ENCODE measurements at regions not wholly inside any gene's neighbourhood (a gene's known extent, or its start where the extent isn't known, plus 50 kb on each side); places are given as distances from the start of the nearest gene placed in this dataset.
"Not testable (repeated sequence)": the region's sequence is repeated elsewhere in the genome, so short reads cannot be mapped to it uniquely, and the experiment has no call there.

DNA sequence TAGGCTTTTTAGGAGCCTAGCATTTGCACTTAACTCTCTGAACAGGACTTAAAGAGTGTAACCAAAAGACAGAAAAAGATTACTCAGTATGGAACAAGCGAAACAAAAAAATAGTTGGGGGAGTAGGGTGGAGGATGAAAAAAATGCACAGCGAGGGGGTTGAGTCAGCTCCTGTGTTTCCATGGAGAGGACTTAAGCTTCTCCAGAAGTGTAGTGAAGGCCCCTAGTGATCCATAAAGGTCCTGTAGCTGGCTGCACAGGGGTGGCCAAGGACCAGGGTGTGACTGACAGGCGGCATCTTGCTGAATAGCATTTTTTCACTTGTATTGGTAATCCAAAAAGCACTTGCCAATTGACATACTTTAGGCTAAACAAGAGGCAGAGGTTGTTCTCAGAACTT, 533.9 kb downstream of the RFPL4B start:
- H3K9me3 Mint-ChIP-seq = no peaks in the 10 kb centered on the region
- TF ChIP-seq, protein P1, sequence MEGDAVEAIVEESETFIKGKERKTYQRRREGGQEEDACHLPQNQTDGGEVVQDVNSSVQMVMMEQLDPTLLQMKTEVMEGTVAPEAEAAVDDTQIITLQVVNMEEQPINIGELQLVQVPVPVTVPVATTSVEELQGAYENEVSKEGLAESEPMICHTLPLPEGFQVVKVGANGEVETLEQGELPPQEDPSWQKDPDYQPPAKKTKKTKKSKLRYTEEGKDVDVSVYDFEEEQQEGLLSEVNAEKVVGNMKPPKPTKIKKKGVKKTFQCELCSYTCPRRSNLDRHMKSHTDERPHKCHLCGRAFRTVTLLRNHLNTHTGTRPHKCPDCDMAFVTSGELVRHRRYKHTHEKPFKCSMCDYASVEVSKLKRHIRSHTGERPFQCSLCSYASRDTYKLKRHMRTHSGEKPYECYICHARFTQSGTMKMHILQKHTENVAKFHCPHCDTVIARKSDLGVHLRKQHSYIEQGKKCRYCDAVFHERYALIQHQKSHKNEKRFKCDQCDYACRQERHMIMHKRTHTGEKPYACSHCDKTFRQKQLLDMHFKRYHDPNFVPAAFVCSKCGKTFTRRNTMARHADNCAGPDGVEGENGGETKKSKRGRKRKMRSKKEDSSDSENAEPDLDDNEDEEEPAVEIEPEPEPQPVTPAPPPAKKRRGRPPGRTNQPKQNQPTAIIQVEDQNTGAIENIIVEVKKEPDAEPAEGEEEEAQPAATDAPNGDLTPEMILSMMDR (conservative IDR thresholded peaks at IDR 0.05) = no peak
- no peaks in the 10 kb centered on the region for H3K27me3 Mint-ChIP-seq
- peaks cover 23% of the 10 kb centered on the region for H3K4me1 Mint-ChIP-seq (ENCODE audit: unreplicated experiment)
- DNase-seq (ENCODE audit: extremely low spot score, unreplicated experiment) = no peak
- peak overlapping the region; percentile 4 for H3K4me3 Mint-ChIP-seq
- no peak overlapping the region for H3K27ac Mint-ChIP-seq
- no peaks in the 10 kb centered on the region for H3K36me3 Mint-ChIP-seq

DNA sequence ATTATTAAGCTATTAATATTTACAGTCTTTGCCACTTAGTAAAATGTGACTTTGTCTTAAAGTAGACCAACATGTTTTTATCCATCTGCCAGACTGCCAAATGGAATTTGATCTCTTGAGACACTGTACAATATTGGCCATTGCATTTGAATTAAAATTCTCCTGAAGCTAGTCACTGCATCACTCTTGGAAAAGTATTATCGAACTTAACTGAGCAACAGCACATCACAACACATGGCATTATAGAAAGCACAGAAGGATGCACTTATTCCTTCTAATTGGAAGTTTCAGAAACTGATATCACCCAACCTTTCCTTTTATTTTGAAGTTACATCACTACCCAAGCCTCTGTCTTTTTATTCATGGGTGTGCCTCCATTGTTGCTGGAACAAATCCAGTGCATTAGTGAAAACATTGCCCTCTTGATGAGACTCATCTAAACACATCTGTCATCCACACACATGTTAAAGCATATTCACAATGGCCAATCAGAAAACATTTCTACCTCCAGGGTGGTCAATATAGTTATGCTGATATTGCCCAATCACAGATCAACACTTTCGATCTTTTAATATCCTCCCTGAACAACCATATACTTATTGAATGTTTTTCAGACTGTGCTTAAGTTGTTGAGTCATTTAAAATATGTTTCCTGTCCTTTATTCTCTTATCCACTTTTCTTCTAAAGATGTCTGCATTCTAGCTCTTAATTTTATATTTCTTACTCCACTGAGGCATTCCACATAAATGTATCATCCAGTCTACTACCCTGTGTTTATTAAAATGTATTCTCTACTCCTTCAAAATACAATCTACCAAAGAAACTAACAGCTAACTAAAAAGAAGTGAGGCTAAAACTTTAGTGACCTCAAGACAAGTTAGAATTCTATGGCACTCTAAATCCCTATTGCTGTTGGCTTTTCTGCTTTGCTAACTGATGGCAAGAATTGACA, 535.0 kb downstream of the RFPL4B start:
- no peak for DNase-seq (ENCODE audit: extremely low spot score, unreplicated experiment)
- no peaks in the 10 kb centered on the region for H3K9me3 Mint-ChIP-seq
- no peaks in the 10 kb centered on the region for H3K27me3 Mint-ChIP-seq
- no peak overlapping the region for H3K4me3 Mint-ChIP-seq
- H3K27ac Mint-ChIP-seq = no peak overlapping the region
- H3K36me3 Mint-ChIP-seq = no peaks in the 10 kb centered on the region
- peaks cover 21% of the 10 kb centered on the region for H3K4me1 Mint-ChIP-seq (ENCODE audit: unreplicated experiment)
- TF ChIP-seq, protein P1 (conservative IDR thresholded peaks at IDR 0.05) = no peak

DNA sequence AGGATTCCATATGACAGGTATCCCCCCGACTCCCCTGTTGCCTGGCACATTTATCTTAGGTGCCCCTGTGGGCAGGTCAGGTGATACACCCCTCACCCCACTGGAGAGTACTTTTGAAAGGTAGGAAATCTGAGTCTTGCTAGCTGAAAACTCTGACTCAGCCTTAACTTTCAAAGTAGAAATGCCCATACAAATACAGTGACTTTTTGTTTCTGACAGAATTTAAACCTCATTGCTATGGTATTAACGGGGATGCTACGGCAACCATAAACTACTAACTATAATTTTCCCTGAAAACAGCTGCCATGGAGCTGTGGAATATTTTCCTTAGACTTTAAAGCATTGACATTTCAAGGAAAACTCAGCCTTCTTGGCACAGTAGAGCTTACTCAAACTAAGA, 536.0 kb downstream of the RFPL4B start:
- peaks cover 16% of the 10 kb centered on the region for H3K4me1 Mint-ChIP-seq (ENCODE audit: unreplicated experiment)
- H3K9me3 Mint-ChIP-seq = no peaks in the 10 kb centered on the region
- H3K27ac Mint-ChIP-seq = no peak overlapping the region
- TF ChIP-seq, protein P1 (conservative IDR thresholded peaks at IDR 0.05) = no peak
- H3K27me3 Mint-ChIP-seq = no peaks in the 10 kb centered on the region
- H3K4me3 Mint-ChIP-seq = no peak overlapping the region
- no peak for DNase-seq (ENCODE audit: extremely low spot score, unreplicated experiment)
- no peaks in the 10 kb centered on the region for H3K36me3 Mint-ChIP-seq

DNA sequence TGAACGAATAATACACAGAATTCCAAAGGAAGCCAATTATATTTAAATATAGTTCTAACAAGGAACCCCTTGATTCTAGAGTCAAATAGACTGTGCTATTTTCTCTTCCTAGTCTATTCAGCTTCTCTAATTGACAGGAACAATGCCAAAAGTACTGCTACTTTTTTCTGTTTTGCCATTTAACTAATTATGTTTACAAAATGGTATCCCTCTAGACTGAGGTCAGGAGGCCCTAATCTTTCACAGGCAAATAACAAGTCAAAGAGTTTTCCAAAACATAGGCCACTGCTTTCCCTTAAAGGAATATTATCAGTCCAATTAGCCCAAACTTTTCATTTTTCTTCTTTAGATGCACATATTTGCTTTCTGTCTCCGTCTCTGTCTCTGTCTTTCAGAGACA, 539.3 kb downstream of the RFPL4B start:
- no peak overlapping the region for H3K4me3 Mint-ChIP-seq
- TF ChIP-seq, protein P1 (conservative IDR thresholded peaks at IDR 0.05) = no peak

DNA sequence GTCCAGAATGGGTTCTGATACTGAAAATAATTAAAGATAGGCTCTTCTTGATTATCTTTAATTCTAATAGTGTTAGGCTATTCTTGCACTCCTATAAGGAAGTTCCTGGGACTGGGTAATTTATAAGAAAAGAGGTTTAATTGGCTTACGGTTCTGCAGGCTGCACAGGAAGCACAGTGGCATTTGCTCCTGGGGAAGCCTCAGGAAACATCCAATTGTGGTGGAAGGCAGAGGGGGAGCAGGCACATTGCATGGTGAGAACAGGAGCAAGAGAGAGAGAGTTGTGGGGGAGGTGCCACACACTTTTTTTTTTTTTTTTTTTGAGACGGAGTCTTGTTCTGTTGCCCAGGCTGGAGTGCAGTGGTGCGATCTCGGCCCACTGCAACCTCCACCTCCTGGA, 540.3 kb downstream of the RFPL4B start:
- H3K36me3 Mint-ChIP-seq, H3K9me3 Mint-ChIP-seq, H3K27ac Mint-ChIP-seq: not testable (repeated sequence)

More for the DNA sequence above, 539.3 kb downstream of the RFPL4B start:
- Mint-ChIP-seq H3K4me1 (ENCODE audit: unreplicated experiment) (peaks cover 16% of the 10 kb centered on the region), H3K9me3 (no peaks in the 10 kb centered on the region), H3K27ac (no peak overlapping the region), H3K27me3 (no peaks in the 10 kb centered on the region), H3K36me3 (no peaks in the 10 kb centered on the region)
- DNase-seq (ENCODE audit: extremely low spot score, unreplicated experiment) = no peak

DNA sequence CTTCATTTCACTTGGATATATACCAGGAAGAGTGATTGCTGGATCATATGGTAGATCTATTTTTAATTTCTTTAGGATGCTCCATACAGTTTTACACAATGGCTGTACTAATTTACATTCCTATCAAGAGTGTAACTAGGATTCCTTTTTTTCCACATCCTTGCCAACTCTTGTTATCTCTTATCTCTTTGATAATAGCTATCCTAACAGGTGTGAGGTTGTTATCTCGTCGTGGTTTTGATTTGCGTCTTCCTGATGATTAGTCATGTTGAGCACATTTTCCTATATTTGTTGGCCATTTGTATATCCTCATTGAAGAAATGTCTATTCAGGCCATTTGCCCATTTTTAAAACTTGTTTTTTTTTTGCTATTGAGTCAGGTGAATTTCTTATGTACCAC, 552.4 kb downstream of the RFPL4B start:
- no peak overlapping the region for H3K27ac Mint-ChIP-seq
- H3K9me3 Mint-ChIP-seq = peaks cover 14% of the 10 kb centered on the region
- DNase-seq (ENCODE audit: extremely low spot score, unreplicated experiment) = no peak
- TF ChIP-seq, protein P1 (conservative IDR thresholded peaks at IDR 0.05) = no peak
- no peak overlapping the region for H3K4me3 Mint-ChIP-seq
- H3K4me1 Mint-ChIP-seq (ENCODE audit: unreplicated experiment) = no peaks in the 10 kb centered on the region
- H3K27me3 Mint-ChIP-seq = no peaks in the 10 kb centered on the region
- peaks cover 7% of the 10 kb centered on the region for H3K36me3 Mint-ChIP-seq

More for the DNA sequence above, 540.3 kb downstream of the RFPL4B start:
- DNase-seq (ENCODE audit: extremely low spot score, unreplicated experiment); H3K4me3 Mint-ChIP-seq; H3K27me3 Mint-ChIP-seq: not testable (repeated sequence)
- H3K4me1 Mint-ChIP-seq (ENCODE audit: unreplicated experiment) = peaks cover 10% of the 10 kb centered on the region
